IMR-90 (cell line): ENCODE measurements at regions not wholly inside any gene's neighbourhood (a gene's known extent, or its start where the extent isn't known, plus 50 kb on each side); places are given as distances from the start of the nearest gene placed in this dataset.
A peak's percentile ranks its signal among the peaks of the same experiment; 100 is the strongest.

Experiments used
- ATAC-seq: fragments of 200-7000 bp; cut with Tn5 transposase; 2 replicates; pipeline ENCODE4 v1.9.1; 2020; ENCODE audit warnings: low read depth, mild to moderate bottlenecking, moderate library complexity
- BruUV-seq: library from RNA; stranded (reverse); fragments of 400-500 nt; replicated peaks from 2 replicates; lab custom pipeline; 2021; lab: Mats Ljungman, UMichigan
- CTCF ChIA-PET: fragments of 300-600 bp; formaldehyde crosslinking; extraction: SDS; loops from one replicate; lab custom pipeline; 2021; ENCODE audit warnings: antibody characterized with exemption; lab: Yijun Ruan, JAX
- POLR2A ChIA-PET: fragments of 300-600 bp; sonication (Branson Sonifier 250); formaldehyde crosslinking; loops from one replicate; lab custom pipeline; 2022; ENCODE audit warnings: antibody characterized with exemption; ENCODE audit not compliant: unreplicated experiment; lab: Charles Lee
- DNase-seq: peaks from one replicate; pipeline ENCODE4 v3.0.0; 2013
- H2AFZ ChIP-seq: replicated peaks from 2 replicates; pipeline ENCODE3; 2013; ENCODE audit warnings: low read length, mild to moderate bottlenecking; ENCODE audit not compliant: poor library complexity
- H2AK5ac ChIP-seq: 2 replicates; pipeline ENCODE4 v1.6.1; 2013; ENCODE audit warnings: low read depth, low read length, inconsistent platforms
- H2AK9ac ChIP-seq: replicated peaks from 2 replicates; pipeline ENCODE3; 2013; ENCODE audit warnings: mild to moderate bottlenecking, low read depth, low read length, moderate library complexity; ENCODE audit not compliant: poor library complexity
- H2BK120ac ChIP-seq: 2 replicates; pipeline ENCODE4 v1.6.1; 2013; ENCODE audit warnings: low read depth, low read length, inconsistent platforms
- H2BK15ac ChIP-seq: 3 replicates; pipeline ENCODE4 v1.6.1; 2013; ENCODE audit warnings: low read depth, low read length, inconsistent platforms
- H2BK20ac ChIP-seq: 2 replicates; pipeline ENCODE4 v1.6.1; 2013; ENCODE audit warnings: low read depth, mild to moderate bottlenecking, inconsistent platforms, low read length, moderate library complexity
- H2BK5ac ChIP-seq: 2 replicates; pipeline ENCODE4 v1.6.1; 2013; ENCODE audit warnings: mild to moderate bottlenecking, low read depth, low read length, inconsistent platforms; ENCODE audit not compliant: poor library complexity, severe bottlenecking
- H3K14ac ChIP-seq: replicated peaks from 2 replicates; pipeline ENCODE4 v1.6.1; 2013; ENCODE audit warnings: low read depth, low read length, inconsistent platforms
- H3K18ac ChIP-seq: 2 replicates; pipeline ENCODE4 v1.6.1; 2013; ENCODE audit warnings: low read depth, low read length, control low read depth
- H3K23ac ChIP-seq: 2 replicates; pipeline ENCODE4 v1.6.1; 2013; ENCODE audit warnings: low read depth, low read length, inconsistent platforms
- H3K27ac ChIP-seq: 2 replicates; pipeline ENCODE4 v1.5.1; 2013; ENCODE audit warnings: mild to moderate bottlenecking, control low read depth, low read length; ENCODE audit not compliant: insufficient read depth
- H3K27me3 ChIP-seq: 2 replicates; pipeline ENCODE4 v1.6.1; 2013; ENCODE audit warnings: low read length; ENCODE audit not compliant: control insufficient read depth, insufficient read depth
- H3K36me3 ChIP-seq: 2 replicates; pipeline ENCODE4 v1.6.1; 2013; ENCODE audit warnings: low read length, mixed read lengths; ENCODE audit not compliant: control insufficient read depth, insufficient read depth
- H3K4ac ChIP-seq: 2 replicates; pipeline ENCODE4 v1.6.1; 2013; ENCODE audit warnings: low read depth, low read length, inconsistent platforms
- H3K4me1 ChIP-seq: 2 replicates; pipeline ENCODE4 v1.6.1; 2013; ENCODE audit warnings: low read length, mixed read lengths; ENCODE audit not compliant: control insufficient read depth, insufficient read depth
- H3K4me2 ChIP-seq: 2 replicates; pipeline ENCODE4 v1.6.1; 2013; ENCODE audit warnings: low read depth, mild to moderate bottlenecking, control low read depth, low read length, moderate library complexity
- H3K4me3 ChIP-seq: 2 replicates; pipeline ENCODE4 v1.5.1; 2013; ENCODE audit warnings: low read depth, mild to moderate bottlenecking, control low read depth, low read length, moderate library complexity; ENCODE audit not compliant: insufficient read depth
- H3K56ac ChIP-seq: 2 replicates; pipeline ENCODE4 v1.6.1; 2013; ENCODE audit warnings: low read length, inconsistent platforms; ENCODE audit not compliant: insufficient read depth; ENCODE audit errors: extremely low read depth
- H3K79me1 ChIP-seq, 2 experiments: 2 replicates each; pipeline ENCODE4 v1.6.1; 2013; ENCODE audit warnings: low read length in 2 of 2, inconsistent platforms in 1 of 2, low read depth in 1 of 2
- H3K9ac ChIP-seq: 2 replicates; pipeline ENCODE4 v1.6.1; 2013; ENCODE audit warnings: low read depth, low read length, control low read depth
- H3K9me1 ChIP-seq: 2 replicates; pipeline ENCODE4 v1.6.1; 2013; ENCODE audit warnings: low read length, inconsistent platforms; ENCODE audit not compliant: insufficient read depth
- H3K9me3 ChIP-seq: 2 replicates; pipeline ENCODE4 v1.6.1; 2013; ENCODE audit warnings: low read length; ENCODE audit not compliant: control insufficient read depth, insufficient read depth
- H4K20me1 ChIP-seq: 2 replicates; pipeline ENCODE4 v1.6.1; 2013; ENCODE audit warnings: low read length, inconsistent platforms; ENCODE audit not compliant: insufficient read depth
- H4K5ac ChIP-seq: 2 replicates; pipeline ENCODE4 v1.6.1; 2013; ENCODE audit warnings: mild to moderate bottlenecking, low read depth, low read length, control low read depth
- H4K8ac ChIP-seq, 2 experiments: 2 replicates each; pipeline ENCODE4 v1.6.1; 2013; ENCODE audit warnings: low read depth in 2 of 2, low read length in 2 of 2, control low read depth in 1 of 2, inconsistent platforms in 1 of 2
- H4K91ac ChIP-seq: 2 replicates; pipeline ENCODE4 v1.6.1; 2013; ENCODE audit warnings: low read depth, low read length, inconsistent platforms; ENCODE audit not compliant: insufficient read depth
- BHLHE40 ChIP-seq: fragments of 150-350 bp; IDR thresholded peaks from 2 replicates; pipeline ENCODE4 v1.6.1; 2016; ENCODE audit warnings: mild to moderate bottlenecking, low read depth, low read length
- CEBPB ChIP-seq: IDR thresholded peaks from 2 replicates; pipeline ENCODE4 v1.6.1; 2012; ENCODE audit warnings: low read depth, low read length, improper control_type of control experiment
- CHD1 ChIP-seq: IDR thresholded peaks from 2 replicates; pipeline ENCODE4 v1.6.1; 2012; ENCODE audit warnings: low read depth, low read length, improper control_type of control experiment
- CTCF ChIP-seq: conservative IDR thresholded peaks from 2 replicates; pipeline ENCODE4 v1.5.1; 2012; ENCODE audit warnings: mild to moderate bottlenecking, low read depth, low read length, improper control_type of control experiment
- FOS ChIP-seq: fragments of 150-350 bp; IDR thresholded peaks from 2 replicates; pipeline ENCODE4 v1.6.1; 2016; ENCODE audit warnings: low read depth, low read length
- MAFK ChIP-seq: IDR thresholded peaks from 2 replicates; pipeline ENCODE4 v1.6.1; 2012; ENCODE audit warnings: low read depth, low read length, improper control_type of control experiment
- MAZ ChIP-seq: IDR thresholded peaks from 2 replicates; pipeline ENCODE4 v1.6.1; 2012; ENCODE audit warnings: low read depth, mild to moderate bottlenecking, low read length, improper control_type of control experiment, moderate library complexity, borderline replicate concordance
- MXI1 ChIP-seq: IDR thresholded peaks from 2 replicates; pipeline ENCODE4 v1.6.1; 2012; ENCODE audit warnings: low read depth, mild to moderate bottlenecking, low read length, moderate library complexity, borderline replicate concordance
- POLR2A ChIP-seq: IDR thresholded peaks from 2 replicates; pipeline ENCODE4 v1.6.1; 2012; ENCODE audit warnings: mild to moderate bottlenecking, low read depth, low read length
- RCOR1 ChIP-seq: IDR thresholded peaks from 2 replicates; pipeline ENCODE4 v1.6.1; 2012; ENCODE audit warnings: mild to moderate bottlenecking, low read length, improper control_type of control experiment; ENCODE audit not compliant: insufficient replicate concordance
- SMC3 ChIP-seq: fragments of 150-350 bp; IDR thresholded peaks from 2 replicates; pipeline ENCODE4 v1.6.1; 2016; ENCODE audit warnings: low read depth, mild to moderate bottlenecking, antibody characterized with exemption, low read length, moderate library complexity
- WGBS, 2 experiments: methylation state at CpG; one replicate each; pipeline versions ENCODE4 v1.1.5 to v1.1.7; 2013; ENCODE audit warnings: missing lambda C conversion rate in 2 of 2; ENCODE audit not compliant: insufficient read length in 1 of 2; ENCODE audit errors: extremely low coverage in 2 of 2; 5-methylcytosine and 5-hydroxymethylcytosine counted together
- dilution Hi-C: fragments of 300-500 bp; cut with HindIII; formaldehyde crosslinking; loops from one replicate; pipeline ENCODE4 v1.14.3; 2018; ENCODE audit warnings: low sequenced_read_pairs; ENCODE audit not compliant: unreplicated experiment
- in situ Hi-C: fragments of 300-500 bp; cut with MboI; formaldehyde crosslinking; loops from 3 replicates; pipeline ENCODE4 v1.14.3; 2019; ENCODE audit warnings: low sequenced_read_pairs, inconsistent platforms, mixed read lengths
- intact Hi-C: fragments of 100-400 bp; cut with micrococcal nuclease; formaldehyde crosslinking; loops from 2 replicates; pipeline ENCODE4 v1.10.0; 2022

GRCh38 chr11:26928582-26928981, 65.3 kb upstream of the FIBIN start:
- ChIA-PET POLR2A (no interaction called here), CTCF (no interaction called here)
- Histone ChIP-seq H4K20me1 (no peaks in the 10 kb centered on the region), H2AK9ac (no peak overlapping the region), H3K4me3 (no peak overlapping the region), H3K18ac (no peak overlapping the region; the same call in 1 of the 2 replicates), H2BK20ac (no peak overlapping the region), H2BK5ac (no peak overlapping the region), H3K27ac (no peak overlapping the region), H3K4me1 (peaks cover 4% of the 10 kb centered on the region; the same call in 1 of the 2 replicates), H3K9me1 (no peaks in the 10 kb centered on the region), H2BK15ac (no peak overlapping the region), H3K4me2 (no peak overlapping the region), H3K14ac (no peak overlapping the region), H3K36me3 (no peaks in the 10 kb centered on the region), H3K4ac (no peak overlapping the region), H3K56ac (no peak overlapping the region), H3K9me3 (no peaks in the 10 kb centered on the region), H2AFZ (no peak overlapping the region), H3K27me3 (peaks cover 2% of the 10 kb centered on the region; the same call in 1 of the 2 replicates), H2BK120ac (no peak overlapping the region), H3K9ac (no peak overlapping the region), H4K8ac (no peak overlapping the region), H3K23ac (no peak overlapping the region), H2AK5ac (no peak overlapping the region), H4K91ac (no peak overlapping the region), H4K5ac (no peak overlapping the region), H3K79me1 (no peaks in the 10 kb centered on the region)
- dilution Hi-C loops: no loop called here
- no peak for DNase-seq
- WGBS, 2 experiments: no CpG with 5 or more reads among the region's 3 CpGs
- in situ Hi-C loops: no loop called here
- BruUV-seq: no TSS peak
- intact Hi-C loops: no loop called here
- TF ChIP-seq BHLHE40: no peak
- TF ChIP-seq RCOR1: no peak
- no peak for TF ChIP-seq MAZ
- TF ChIP-seq MXI1: no peak
- TF ChIP-seq CTCF: no peak
- no peak for TF ChIP-seq CEBPB
- no peak for TF ChIP-seq MAFK
- no peak for TF ChIP-seq SMC3
- TF ChIP-seq POLR2A: no peak
- TF ChIP-seq FOS: no peak
- TF ChIP-seq CHD1: no peak
- peak; percentile 52; the same call in 1 of the 2 replicates for ATAC-seq
